HG03439 (cell line): ENCODE measurements at regions not wholly inside any gene's neighbourhood (a gene's known extent, or its start where the extent isn't known, plus 50 kb on each side); places are given as distances from the start of the nearest gene placed in this dataset.

Experiments
- ATAC-seq: cut with Tn5 transposase; IDR thresholded peaks from one replicate; pipeline ENCODE4 v1.9.1; 2021; ENCODE audit warnings: mild to moderate bottlenecking, moderate library complexity; ENCODE audit not compliant: unreplicated experiment

- no peak for ATAC-seq
Observed at GRCh38 chr3:94673876-94674275, 611.0 kb downstream of the NSUN3 start.

- no peak for ATAC-seq
Observed at GRCh38 chr3:94686208-94686607, 623.3 kb downstream of the NSUN3 start.

GRCh38 chr3:94693997-94694640 is 631.3 kb downstream of the NSUN3 start:
- no peak for ATAC-seq

GRCh38 chr3:94694894-94695293 is 632.0 kb downstream of the NSUN3 start:
- no peak for ATAC-seq

- ATAC-seq: no peak
Observed at GRCh38 chr3:94704467-94704866, 641.6 kb downstream of the NSUN3 start.

- ATAC-seq: no peak
Observed at GRCh38 chr3:94709249-94709902, 646.5 kb downstream of the NSUN3 start.

- ATAC-seq: no peak
Observed at GRCh38 chr3:94714194-94714593, 651.3 kb downstream of the NSUN3 start.

- ATAC-seq: no peak
Observed at GRCh38 chr3:94716326-94717018, 653.6 kb downstream of the NSUN3 start.

GRCh38 chr3:94734206-94734605 is 671.3 kb downstream of the NSUN3 start:
- ATAC-seq: no peak

GRCh38 chr3:94735354-94735753 is 672.5 kb downstream of the NSUN3 start:
- no peak for ATAC-seq

GRCh38 chr3:94737116-94737515 is 674.3 kb downstream of the NSUN3 start:
- no peak for ATAC-seq

GRCh38 chr3:94739420-94739819 is 676.6 kb downstream of the NSUN3 start:
- ATAC-seq: no peak

- ATAC-seq: no peak
Observed at GRCh38 chr3:94758751-94759150, 695.9 kb downstream of the NSUN3 start.

- ATAC-seq: no peak
Observed at GRCh38 chr3:94772402-94772801, 709.5 kb downstream of the NSUN3 start.

- no peak for ATAC-seq
Observed at GRCh38 chr3:94775746-94776145, 712.9 kb downstream of the NSUN3 start.

- no peak for ATAC-seq
Observed at GRCh38 chr3:94776401-94776915, 713.6 kb downstream of the NSUN3 start.

- ATAC-seq: no peak
Observed at GRCh38 chr3:94778289-94778688, 715.4 kb downstream of the NSUN3 start.

- ATAC-seq: no peak
Observed at GRCh38 chr3:94778814-94779494, 716.1 kb downstream of the NSUN3 start.

GRCh38 chr3:94779699-94780098 is 716.8 kb downstream of the NSUN3 start:
- no peak for ATAC-seq

- no peak for ATAC-seq
Observed at GRCh38 chr3:94784274-94784673, 721.4 kb downstream of the NSUN3 start.

- no peak for ATAC-seq
Observed at GRCh38 chr3:94787066-94787465, 724.2 kb downstream of the NSUN3 start.
